Psoas muscle (tissue), 7 donors: ENCODE measurements at regions not wholly inside any gene's neighbourhood (a gene's known extent, or its start where the extent isn't known, plus 50 kb on each side); places are given as distances from the start of the nearest gene placed in this dataset.

ENCODE experiments used
- ATAC-seq, 4 donors: fragments of 200-7000 bp; cut with Tn5 transposase; one replicate each; pipeline ENCODE4 v1.9.1; 2020; ENCODE audit warnings: moderate library complexity in 3 of 4, mild to moderate bottlenecking in 2 of 4
- DNase-seq, 2 donors: peaks; one replicate each; pipeline ENCODE4 v3.0.0-alpha.2; 2020
- H3K27ac ChIP-seq: fragments of 200-600 bp; one replicate; pipeline ENCODE4 v1.8.0; 2022
- H3K27me3 ChIP-seq, 3 donors: fragments of 200-600 bp in 1 of 3; one replicate each; pipeline versions ENCODE4 v1.6.1 to v1.8.0; 2013 to 2022; ENCODE audit warnings: low read length in 2 of 3, mild to moderate bottlenecking in 2 of 3, moderate library complexity in 1 of 3; ENCODE audit not compliant: insufficient read depth in 3 of 3
- H3K36me3 ChIP-seq, 2 donors: fragments of 200-600 bp in 1 of 2; one replicate each; pipeline versions ENCODE4 v1.6.1 to v1.8.0; 2013 to 2022; ENCODE audit warnings: low read depth in 1 of 2, mild to moderate bottlenecking in 1 of 2, moderate library complexity in 1 of 2; ENCODE audit not compliant: insufficient read depth in 1 of 2
- H3K4me1 ChIP-seq: fragments of 200-600 bp; one replicate; pipeline ENCODE4 v1.8.0; 2022
- H3K4me3 ChIP-seq: fragments of 200-600 bp; one replicate; pipeline ENCODE4 v1.8.0; 2022; ENCODE audit warnings: mild to moderate bottlenecking
- H3K9me3 ChIP-seq: fragments of 200-600 bp; one replicate; pipeline ENCODE4 v1.8.0; 2022
- WGBS, 3 donors: extraction: QIAGEN DNeasy Blood & Tissue Kit; methylation state at CpG; one replicate each; pipeline versions ENCODE4 v1.1.6 to v1.1.7; 2013; 5-methylcytosine and 5-hydroxymethylcytosine counted together
- intact Hi-C, 2 donors: fragments of 100-400 bp; cut with DNase I; formaldehyde crosslinking; loops; one replicate each; pipeline versions ENCODE4 v1.11.0 to v1.14.2; 2022
- TF ChIP-seq, protein P1 (sequence below): fragments of 200-600 bp; IDR thresholded peaks from one replicate; pipeline ENCODE4 v1.8.0; 2022; ENCODE audit warnings: antibody characterized with exemption
- donor health status: healthy with polysubstance abuse.
- donor health status: DM: no; HTN: no; CAD: no; lungs with moderate emphysema.
- donor health status: Bipolar disorder and iron deficiency.
- donor health status: healthy.
- donor health status: DM: yes; HTN: yes; CAD: no.
- donor health status: DM: no; HTN: no; CAD: no.
- donor health status: DM: yes; HTN: yes; CAD: no.

DNA sequence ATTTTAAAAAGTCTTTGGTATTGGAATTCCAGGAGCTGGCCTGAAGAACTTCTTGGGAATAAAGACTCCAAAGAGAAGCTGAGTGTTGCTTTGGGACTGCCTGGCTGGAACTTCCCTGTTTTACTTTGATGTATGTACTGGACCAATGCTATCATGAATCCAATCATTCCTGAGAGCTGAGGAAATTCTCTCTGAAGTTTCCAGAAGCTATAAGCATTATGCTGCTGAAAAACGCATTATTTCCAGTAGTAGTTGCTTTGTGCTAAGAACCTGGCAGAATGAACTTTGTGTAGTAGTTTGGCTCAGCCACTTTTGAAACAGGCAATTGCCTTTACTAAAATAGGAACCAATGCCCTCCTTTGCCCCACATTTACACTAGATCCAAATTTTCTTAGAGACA, 260.7 kb downstream of the HLX start:
- no peak for DNase-seq
- no peak overlapping the region for H3K4me3 ChIP-seq
- H3K4me1 ChIP-seq, result no peaks in the 10 kb centered on the region
- WGBS, 3 donors, result 74 to 77% (median 76%) methylated on average over 1 of the region's 1 CpG
- no peaks in the 10 kb centered on the region for H3K9me3 ChIP-seq
- TF ChIP-seq, protein P1, sequence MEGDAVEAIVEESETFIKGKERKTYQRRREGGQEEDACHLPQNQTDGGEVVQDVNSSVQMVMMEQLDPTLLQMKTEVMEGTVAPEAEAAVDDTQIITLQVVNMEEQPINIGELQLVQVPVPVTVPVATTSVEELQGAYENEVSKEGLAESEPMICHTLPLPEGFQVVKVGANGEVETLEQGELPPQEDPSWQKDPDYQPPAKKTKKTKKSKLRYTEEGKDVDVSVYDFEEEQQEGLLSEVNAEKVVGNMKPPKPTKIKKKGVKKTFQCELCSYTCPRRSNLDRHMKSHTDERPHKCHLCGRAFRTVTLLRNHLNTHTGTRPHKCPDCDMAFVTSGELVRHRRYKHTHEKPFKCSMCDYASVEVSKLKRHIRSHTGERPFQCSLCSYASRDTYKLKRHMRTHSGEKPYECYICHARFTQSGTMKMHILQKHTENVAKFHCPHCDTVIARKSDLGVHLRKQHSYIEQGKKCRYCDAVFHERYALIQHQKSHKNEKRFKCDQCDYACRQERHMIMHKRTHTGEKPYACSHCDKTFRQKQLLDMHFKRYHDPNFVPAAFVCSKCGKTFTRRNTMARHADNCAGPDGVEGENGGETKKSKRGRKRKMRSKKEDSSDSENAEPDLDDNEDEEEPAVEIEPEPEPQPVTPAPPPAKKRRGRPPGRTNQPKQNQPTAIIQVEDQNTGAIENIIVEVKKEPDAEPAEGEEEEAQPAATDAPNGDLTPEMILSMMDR, result no peak
- intact Hi-C loops, result no loop called here
- no peak for ATAC-seq
- H3K27me3 ChIP-seq, result no peaks in the 10 kb centered on the region
- no peak overlapping the region for H3K27ac ChIP-seq
- H3K36me3 ChIP-seq, result no peaks in the 10 kb centered on the region

DNA sequence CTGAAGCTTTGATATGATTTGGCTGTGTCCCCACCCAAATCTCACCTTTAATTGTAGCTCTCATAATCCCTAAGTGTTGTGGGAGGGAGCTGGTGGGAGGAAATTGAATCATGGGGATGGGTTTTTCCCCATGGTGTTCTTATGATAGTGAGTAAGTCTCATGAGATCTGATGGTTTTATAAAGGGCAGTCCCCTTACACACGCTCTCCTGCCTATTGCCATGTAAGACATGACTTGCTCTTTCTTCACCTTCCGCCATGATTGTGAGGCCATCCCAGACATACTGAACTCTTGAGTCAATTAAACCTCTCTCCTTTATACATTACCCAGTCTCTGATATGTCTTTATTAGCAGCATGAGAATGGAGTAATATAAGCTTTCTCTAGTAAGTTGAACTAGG, 261.9 kb downstream of the HLX start:
- H3K36me3 ChIP-seq, result no peaks in the 10 kb centered on the region
- TF ChIP-seq, protein P1, result no peak
- H3K27ac ChIP-seq, result no peak overlapping the region
- intact Hi-C loops, result no loop called here
- 94 to 98% (median 95%) methylated on average over 2 of the region's 2 CpGs for whole genome bisulfite sequencing, 3 donors
- DNase-seq, result no peak
- H3K9me3 ChIP-seq, result no peaks in the 10 kb centered on the region
- H3K4me3 ChIP-seq, result no peak overlapping the region
- no peaks in the 10 kb centered on the region for H3K4me1 ChIP-seq
- no peak for ATAC-seq
- H3K27me3 ChIP-seq, result no peaks in the 10 kb centered on the region

DNA sequence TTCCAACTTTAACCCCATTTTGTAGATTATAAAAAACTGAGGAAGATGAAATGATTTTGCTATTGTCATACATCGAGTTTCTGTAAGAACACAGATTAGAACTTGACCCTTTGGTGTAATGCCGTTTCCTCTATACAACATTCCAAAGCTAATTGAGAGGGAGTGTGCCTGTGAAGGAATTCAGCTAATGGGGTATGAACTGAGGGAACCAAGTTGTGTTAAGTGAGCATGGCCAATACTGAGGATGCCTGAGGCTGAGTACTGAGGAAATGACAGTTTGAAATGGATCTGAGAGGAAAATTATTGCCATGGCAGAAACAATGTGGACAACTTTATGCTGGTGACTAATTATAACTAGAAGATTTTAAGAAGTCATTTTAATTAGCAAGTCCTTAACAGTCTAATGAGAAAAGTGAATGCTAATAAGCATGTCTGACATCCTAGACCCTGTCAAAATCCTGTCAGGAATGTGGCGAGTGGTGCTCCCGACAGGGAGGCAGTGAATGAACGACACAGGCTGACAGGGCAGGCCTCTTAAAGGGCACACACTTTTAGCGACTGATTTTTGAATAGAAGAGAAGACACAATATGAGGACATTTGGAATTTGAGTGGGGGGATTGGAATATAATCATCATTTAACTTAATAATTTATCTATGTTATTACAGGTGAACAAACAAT, 262.5 kb downstream of the HLX start:
- TF ChIP-seq, protein P1, result no peak
- 49 to 56% (median 50%) methylated on average over 6 of the region's 6 CpGs for WGBS, 3 donors
- H3K4me3 ChIP-seq, result no peak overlapping the region
- no peaks in the 10 kb centered on the region for H3K4me1 ChIP-seq
- H3K36me3 ChIP-seq, result no peaks in the 10 kb centered on the region
- no peak overlapping the region for H3K27ac ChIP-seq
- intact Hi-C loops, result no loop called here
- DNase-seq (no peak), ATAC-seq (no peak)
- no peaks in the 10 kb centered on the region for H3K9me3 ChIP-seq
- H3K27me3 ChIP-seq, result no peaks in the 10 kb centered on the region

DNA sequence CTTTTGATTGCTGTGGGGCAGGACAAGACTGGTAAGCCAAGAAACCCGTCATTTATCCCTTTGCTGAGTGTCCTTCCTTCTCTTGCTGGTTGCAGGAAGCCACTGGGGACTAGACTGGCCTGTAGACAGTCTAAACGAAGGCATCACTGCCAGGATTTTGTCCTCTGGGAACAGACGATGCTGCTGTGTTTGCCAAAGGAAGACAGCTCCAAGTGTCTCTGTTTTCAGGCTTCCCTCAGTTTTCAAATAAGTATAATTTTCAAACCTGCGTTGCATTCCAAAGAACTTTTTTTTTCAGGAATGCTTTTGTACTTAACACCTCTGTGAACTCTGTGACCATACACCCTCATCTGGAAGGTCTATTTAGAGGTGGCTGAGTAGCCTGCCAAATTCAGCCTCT, 269.4 kb downstream of the HLX start:
- intact Hi-C loops, result no loop called here
- peak in 1 of 2 donors; percentile 12 for DNase-seq
- H3K27ac ChIP-seq, result no peak overlapping the region

More for the DNA sequence above, 269.4 kb downstream of the HLX start:
- Histone ChIP-seq H3K27me3 (no peaks in the 10 kb centered on the region), H3K9me3 (no peaks in the 10 kb centered on the region), H3K36me3 (no peaks in the 10 kb centered on the region), H3K4me1 (peaks cover 4% of the 10 kb centered on the region), H3K4me3 (no peak overlapping the region)
- 12 to 29% (median 19%) methylated on average over 4 of the region's 4 CpGs for WGBS, 3 donors
- TF ChIP-seq, protein P1, result no peak
- ATAC-seq, result peak in 2 of 4 donors; percentile 28 to 42
